Neural cell (in vitro differentiated cells): ENCODE measurements at regions not wholly inside any gene's neighbourhood (a gene's known extent, or its start where the extent isn't known, plus 50 kb on each side); places are given as distances from the start of the nearest gene placed in this dataset.

Experiments
- H2AFZ ChIP-seq: fragments of 200-600, 300-800 bp; sonication (generic), shearing (Covaris generic); 2 replicates; pipeline ENCODE4 v1.6.0; 2014; ENCODE audit warnings: low read depth, mild to moderate bottlenecking, antibody characterized with exemption, low read length, moderate library complexity
- H3F3A ChIP-seq: fragments of 200-600 bp; shearing (Covaris generic); 2 replicates; pipeline ENCODE4 v1.6.1; 2016; ENCODE audit warnings: mild to moderate bottlenecking, moderate library complexity, mixed read lengths, antibody characterized with exemption, low read length; ENCODE audit not compliant: insufficient read depth, poor library complexity, severe bottlenecking
- H3K27ac ChIP-seq: fragments of 200-600, 300-800 bp; sonication (generic), shearing (Covaris generic); 2 replicates; pipeline ENCODE4 v1.5.1; 2014; ENCODE audit warnings: mild to moderate bottlenecking, low read length, moderate library complexity
- H3K27me3 ChIP-seq: fragments of 300-800, 200-600 bp; sonication (generic), shearing (Covaris generic); 2 replicates; pipeline ENCODE4 v1.6.0; 2014; ENCODE audit warnings: mild to moderate bottlenecking, low read depth, low read length, moderate library complexity; ENCODE audit not compliant: insufficient read depth
- H3K36me3 ChIP-seq: fragments of 300-800, 200-600 bp; sonication (generic), shearing (Covaris generic); 2 replicates; pipeline ENCODE4 v1.5.1; 2014; ENCODE audit warnings: mild to moderate bottlenecking, antibody characterized with exemption, low read length, moderate library complexity; ENCODE audit not compliant: insufficient read depth
- H3K4me2 ChIP-seq: fragments of 300-800, 200-600 bp; sonication (generic), shearing (Covaris generic); 2 replicates; pipeline ENCODE4 v1.6.0; 2014; ENCODE audit warnings: mild to moderate bottlenecking, low read length
- H3K4me3 ChIP-seq: fragments of 300-800, 200-600 bp; sonication (generic), shearing (Covaris generic); 2 replicates; pipeline ENCODE4 v1.5.1; 2014; ENCODE audit warnings: mild to moderate bottlenecking, low read length, moderate library complexity
- H3K79me2 ChIP-seq: fragments of 200-600 bp; shearing (Covaris generic); replicated peaks from 2 replicates; pipeline ENCODE4 v1.6.0; 2014; ENCODE audit warnings: mild to moderate bottlenecking, low read length, moderate library complexity; ENCODE audit not compliant: insufficient read depth
- H3K9ac ChIP-seq: fragments of 300-800, 200-600 bp; sonication (generic), shearing (Covaris generic); 2 replicates; pipeline ENCODE4 v1.6.1; 2016; ENCODE audit warnings: mild to moderate bottlenecking, low read length, mixed read lengths
- H3K9me2 ChIP-seq: fragments of 200-600 bp; shearing (Covaris generic); 2 replicates; pipeline ENCODE4 v1.6.1; 2016; ENCODE audit warnings: mild to moderate bottlenecking, low read length, mixed read lengths; ENCODE audit not compliant: insufficient read depth
- H3K9me3 ChIP-seq: fragments of 200-600, 300-800 bp; sonication (generic), shearing (Covaris generic); 2 replicates; pipeline ENCODE4 v1.6.1; 2016; ENCODE audit warnings: mild to moderate bottlenecking, mixed run types, low read length, moderate library complexity, mixed read lengths
- H4K20me1 ChIP-seq: fragments of 200-600 bp; shearing (Covaris generic); 2 replicates; pipeline ENCODE4 v1.6.1; 2016; ENCODE audit warnings: mild to moderate bottlenecking, mixed run types; ENCODE audit not compliant: insufficient read depth
- CTCF ChIP-seq: fragments of 450-650 bp; IDR thresholded peaks from 2 replicates; pipeline ENCODE4 v1.5.1; 2014; ENCODE audit warnings: antibody characterized with exemption, mild to moderate bottlenecking, moderate library complexity; ENCODE audit not compliant: poor library complexity, severe bottlenecking
- EP300 ChIP-seq: fragments of 450-650 bp; conservative IDR thresholded peaks from 2 replicates; pipeline ENCODE4 v1.6.1; 2014; ENCODE audit warnings: antibody characterized with exemption, mild to moderate bottlenecking, moderate library complexity; ENCODE audit not compliant: poor library complexity, severe bottlenecking
- EZH2 ChIP-seq: fragments of 200-600, 300-800 bp; shearing (Covaris generic), sonication (generic); IDR thresholded peaks from 2 replicates; pipeline ENCODE4 v1.6.1; 2014; ENCODE audit warnings: antibody characterized with exemption, low read length, borderline replicate concordance, mild to moderate bottlenecking; ENCODE audit not compliant: insufficient read depth, poor library complexity, severe bottlenecking
- MXI1 ChIP-seq: fragments of 450-650 bp; conservative IDR thresholded peaks from 2 replicates; pipeline ENCODE4 v1.6.1; 2014; ENCODE audit warnings: antibody characterized with exemption, mild to moderate bottlenecking; ENCODE audit not compliant: poor library complexity, severe bottlenecking
- POLR2AphosphoS5 ChIP-seq: IDR thresholded peaks from 2 replicates; pipeline ENCODE4 v1.6.1; 2012
- RAD21 ChIP-seq: fragments of 450-650 bp; conservative IDR thresholded peaks from 2 replicates; pipeline ENCODE4 v1.6.1; 2014; ENCODE audit warnings: antibody characterized with exemption, mild to moderate bottlenecking, moderate library complexity
- REST ChIP-seq: IDR thresholded peaks from 2 replicates; pipeline ENCODE4 v1.6.1; 2012; ENCODE audit warnings: borderline replicate concordance
- SMC3 ChIP-seq: fragments of 450-650 bp; conservative IDR thresholded peaks from 2 replicates; pipeline ENCODE4 v1.6.1; 2014; ENCODE audit warnings: antibody characterized with exemption, mild to moderate bottlenecking, moderate library complexity; ENCODE audit not compliant: poor library complexity
- TAF1 ChIP-seq: IDR thresholded peaks from 2 replicates; pipeline ENCODE4 v1.6.1; 2012; ENCODE audit warnings: low read depth

- Histone ChIP-seq H2AFZ (no peak overlapping the region), H3K27ac (no peak overlapping the region), H3K9me2 (no peaks in the 10 kb centered on the region), H3K9ac (no peak overlapping the region), H3K79me2 (no peaks in the 10 kb centered on the region), H3K36me3 (no peaks in the 10 kb centered on the region), H3K4me2 (no peak overlapping the region), H3K27me3 (no peaks in the 10 kb centered on the region), H4K20me1 (no peaks in the 10 kb centered on the region), H3K4me3 (no peak overlapping the region), H3F3A (no peaks in the 10 kb centered on the region), H3K9me3 (no peaks in the 10 kb centered on the region)
- no peak for TF ChIP-seq MXI1
- TF ChIP-seq EP300, result no peak
- TF ChIP-seq POLR2AphosphoS5, result no peak
- TF ChIP-seq SMC3, result no peak
- no peak for TF ChIP-seq CTCF
- TF ChIP-seq RAD21, result no peak
- TF ChIP-seq TAF1, result no peak
- TF ChIP-seq REST, result no peak
- TF ChIP-seq EZH2, result no peak
These were observed 96.7 kb upstream of the ALDH1B1 start for GRCh38 chr9:38295764-38296163.

DNA sequence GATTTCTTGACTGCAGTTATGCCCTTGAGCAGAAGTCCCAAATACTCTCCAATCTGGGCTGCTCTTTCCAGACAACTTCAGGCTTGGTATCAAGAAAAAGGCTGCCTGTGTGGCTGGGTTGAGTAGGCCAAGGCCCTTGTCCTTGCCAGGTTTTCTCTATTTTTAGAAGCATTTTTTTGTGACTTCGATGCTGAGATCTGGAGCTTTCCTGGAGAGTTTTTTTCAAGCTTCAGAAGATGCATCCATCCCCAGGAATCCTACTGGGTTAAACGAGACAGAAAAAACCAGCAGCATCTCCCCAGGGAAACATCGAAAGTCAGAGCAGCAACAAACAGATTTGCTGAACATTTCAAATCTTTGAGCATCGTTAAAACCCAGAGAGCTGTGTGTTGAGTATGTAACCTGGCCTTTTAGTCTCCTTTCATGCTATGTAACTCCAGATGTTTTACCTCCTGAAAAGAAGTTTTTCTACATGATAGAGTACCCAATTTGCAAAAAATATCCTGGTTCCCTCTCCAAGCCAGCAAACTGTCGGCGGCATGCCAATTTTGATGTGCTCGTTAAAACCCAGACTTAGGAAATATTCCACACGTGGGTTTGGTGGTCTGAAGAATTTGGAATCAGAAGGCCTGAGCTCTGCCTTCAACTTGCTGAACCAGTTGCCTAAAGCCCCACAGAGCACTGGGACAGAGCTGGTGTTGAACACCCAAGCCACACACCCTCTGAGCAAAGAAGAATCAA, 98.1 kb upstream of the ALDH1B1 start:
- Histone ChIP-seq H2AFZ (no peak overlapping the region), H3K79me2 (no peaks in the 10 kb centered on the region)

More for the DNA sequence above, 98.1 kb upstream of the ALDH1B1 start:
- H3K9me3 ChIP-seq, result no peaks in the 10 kb centered on the region
- H3K9ac ChIP-seq, result no peak overlapping the region
- H3K4me3 ChIP-seq, result no peak overlapping the region
- H3K27ac ChIP-seq, result no peak overlapping the region
- H3K9me2 ChIP-seq, result no peaks in the 10 kb centered on the region
- no peak overlapping the region for H3K4me2 ChIP-seq
- H3K27me3 ChIP-seq, result no peaks in the 10 kb centered on the region
- TF ChIP-seq POLR2AphosphoS5, result no peak
- TF ChIP-seq CTCF, result no peak
- TF ChIP-seq EP300, result no peak
- no peak for TF ChIP-seq EZH2
- H4K20me1 ChIP-seq, result no peaks in the 10 kb centered on the region
- no peaks in the 10 kb centered on the region for H3F3A ChIP-seq
- no peaks in the 10 kb centered on the region for H3K36me3 ChIP-seq
